Fibroblast of the aortic adventitia (primary cell): ENCODE measurements at regions not wholly inside any gene's neighbourhood (a gene's known extent, or its start where the extent isn't known, plus 50 kb on each side); places are given as distances from the start of the nearest gene placed in this dataset.

Experiments used
- DNase-seq: peaks from one replicate; pipeline ENCODE4 v3.0.0-alpha.2; 2010; ENCODE audit warnings: low read depth
- H3K4me3 ChIP-seq: 2 replicates; pipeline ENCODE4 v1.5.1; 2011; ENCODE audit warnings: low read depth, mild to moderate bottlenecking, control low read depth, low read length, moderate library complexity
- TF ChIP-seq, protein P1 (sequence below): IDR thresholded peaks from 2 replicates; pipeline ENCODE4 v1.5.1; 2011; ENCODE audit warnings: mild to moderate bottlenecking, low read length, control low read depth, inconsistent platforms; ENCODE audit not compliant: insufficient read depth

GRCh38 chr2:65541773-65542172 lies 109.4 kb upstream of the SPRED2 start:
- DNase-seq = no peak
- TF ChIP-seq, protein P1, sequence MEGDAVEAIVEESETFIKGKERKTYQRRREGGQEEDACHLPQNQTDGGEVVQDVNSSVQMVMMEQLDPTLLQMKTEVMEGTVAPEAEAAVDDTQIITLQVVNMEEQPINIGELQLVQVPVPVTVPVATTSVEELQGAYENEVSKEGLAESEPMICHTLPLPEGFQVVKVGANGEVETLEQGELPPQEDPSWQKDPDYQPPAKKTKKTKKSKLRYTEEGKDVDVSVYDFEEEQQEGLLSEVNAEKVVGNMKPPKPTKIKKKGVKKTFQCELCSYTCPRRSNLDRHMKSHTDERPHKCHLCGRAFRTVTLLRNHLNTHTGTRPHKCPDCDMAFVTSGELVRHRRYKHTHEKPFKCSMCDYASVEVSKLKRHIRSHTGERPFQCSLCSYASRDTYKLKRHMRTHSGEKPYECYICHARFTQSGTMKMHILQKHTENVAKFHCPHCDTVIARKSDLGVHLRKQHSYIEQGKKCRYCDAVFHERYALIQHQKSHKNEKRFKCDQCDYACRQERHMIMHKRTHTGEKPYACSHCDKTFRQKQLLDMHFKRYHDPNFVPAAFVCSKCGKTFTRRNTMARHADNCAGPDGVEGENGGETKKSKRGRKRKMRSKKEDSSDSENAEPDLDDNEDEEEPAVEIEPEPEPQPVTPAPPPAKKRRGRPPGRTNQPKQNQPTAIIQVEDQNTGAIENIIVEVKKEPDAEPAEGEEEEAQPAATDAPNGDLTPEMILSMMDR = no peak
- H3K4me3 ChIP-seq = no peak overlapping the region

GRCh38 chr2:65539633-65540032 lies 107.2 kb upstream of the SPRED2 start:
- no peak overlapping the region for H3K4me3 ChIP-seq
- TF ChIP-seq, protein P1 = no peak
- DNase-seq = no peak

DNA sequence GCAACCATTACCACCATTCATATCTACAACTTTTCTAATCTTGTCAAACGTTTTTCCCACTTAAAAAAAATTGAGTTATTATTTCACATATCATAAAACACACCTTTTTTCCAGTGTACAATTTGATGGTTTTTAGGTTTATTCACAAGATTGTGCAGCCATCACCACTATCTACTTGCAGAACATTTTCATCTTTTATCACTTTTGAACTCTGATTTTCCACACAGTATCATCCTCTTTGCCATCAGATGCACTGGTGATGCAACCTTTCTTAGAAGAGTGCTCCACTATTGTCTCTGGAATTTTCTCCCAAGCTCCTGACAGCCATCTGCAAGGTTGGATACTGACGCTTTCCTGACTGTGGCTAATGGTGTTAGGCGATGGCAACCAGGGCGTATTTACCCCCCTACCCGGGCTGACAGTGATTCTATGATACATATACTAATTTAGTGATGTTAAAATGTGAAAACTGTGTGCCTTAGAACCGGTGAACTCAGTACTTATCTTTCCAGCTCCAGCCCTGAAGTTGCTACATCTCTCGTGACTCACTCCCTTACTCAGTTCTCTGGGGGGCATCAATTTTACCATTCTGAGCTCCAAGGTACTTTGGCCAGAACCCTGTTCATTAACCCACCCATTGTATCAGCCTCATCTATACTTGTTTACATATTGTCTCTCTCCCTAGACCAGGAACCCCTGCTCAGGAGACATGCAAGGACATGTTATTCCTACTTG lies 105.4 kb upstream of the SPRED2 start:
- DNase-seq = peak; percentile 65
- TF ChIP-seq, protein P1 = no peak

GRCh38 chr2:65536596-65536995 lies 104.2 kb upstream of the SPRED2 start:
- no peak for DNase-seq
- no peak overlapping the region for H3K4me3 ChIP-seq
- TF ChIP-seq, protein P1 = no peak

More for the DNA sequence above, 105.4 kb upstream of the SPRED2 start:
- no peak overlapping the region for H3K4me3 ChIP-seq

DNA sequence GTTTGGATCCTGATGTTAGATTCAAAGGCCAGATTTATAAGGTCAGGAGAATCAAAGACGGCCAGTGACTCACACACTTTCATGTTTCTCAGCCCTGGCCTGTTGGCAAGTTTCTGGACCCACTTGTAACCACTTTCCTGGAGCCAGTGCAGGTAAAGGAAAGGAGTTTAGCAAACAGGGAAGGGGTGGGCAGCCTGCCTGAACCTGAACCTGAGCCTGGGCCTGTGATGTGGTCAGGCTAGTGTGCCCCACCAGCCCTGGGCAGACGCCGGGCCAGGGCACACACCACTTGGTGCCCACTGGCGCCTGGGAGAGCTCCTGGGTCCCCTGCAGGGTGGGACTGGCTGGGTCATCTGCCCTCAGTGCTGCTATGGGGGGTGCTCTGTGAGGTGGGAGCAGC lies 100.5 kb upstream of the SPRED2 start:
- no peak for DNase-seq
- TF ChIP-seq, protein P1 = no peak
- H3K4me3 ChIP-seq = no peak overlapping the region

DNA sequence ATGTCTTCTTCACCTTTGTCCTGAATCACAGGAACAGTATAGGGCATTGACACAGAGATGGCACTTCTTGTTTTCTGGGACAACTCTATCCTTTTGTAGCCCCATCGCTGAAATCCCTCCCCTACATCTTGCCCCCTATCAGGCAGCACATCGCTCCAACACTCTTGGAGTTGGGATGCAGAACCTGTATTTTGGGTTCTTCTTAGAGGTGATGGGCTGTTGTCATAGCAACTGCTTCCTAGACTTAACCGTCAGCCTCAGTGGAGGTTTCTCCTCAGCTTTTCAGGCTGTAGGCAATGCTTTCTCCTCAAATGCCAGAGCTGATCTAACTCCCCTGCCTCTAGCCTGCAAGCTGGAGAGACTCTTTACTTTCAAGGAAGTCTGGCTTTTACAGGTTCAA lies 99.9 kb upstream of the SPRED2 start:
- TF ChIP-seq, protein P1 = no peak
- H3K4me3 ChIP-seq = no peak overlapping the region
- no peak for DNase-seq
